Putamen (tissue), 1 donor: ENCODE measurements at regions not wholly inside any gene's neighbourhood (a gene's known extent, or its start where the extent isn't known, plus 50 kb on each side); places are given as distances from the start of the nearest gene placed in this dataset.
"Not testable (repeated sequence)": the region's sequence is repeated elsewhere in the genome, so short reads cannot be mapped to it uniquely, and the experiment has no call there.

Experiments
- DNase-seq: peaks from one replicate; pipeline ENCODE4 v3.0.0-alpha.2; 2016; ENCODE audit warnings: low spot score

DNA sequence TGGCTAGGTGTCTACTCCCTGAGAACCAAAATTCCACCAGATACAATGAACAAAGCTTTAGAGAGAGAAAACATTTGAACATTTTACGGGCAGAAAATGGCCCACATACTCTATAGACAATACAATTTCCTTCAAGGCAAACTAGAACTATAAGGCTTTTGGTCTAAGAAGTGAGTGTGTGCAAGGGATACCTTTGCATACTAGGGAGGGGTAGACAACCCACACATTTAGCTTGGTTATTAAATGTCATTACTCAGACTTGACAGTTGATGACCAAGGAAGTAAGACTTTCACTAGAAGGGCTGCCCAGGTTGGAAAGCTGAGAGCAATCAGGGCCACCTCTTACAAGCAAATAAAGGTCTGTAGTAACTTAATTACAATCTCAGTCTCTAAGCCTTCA lies 64.0 kb upstream of the PLEKHM1 start:
- DNase-seq = not testable (repeated sequence)

DNA sequence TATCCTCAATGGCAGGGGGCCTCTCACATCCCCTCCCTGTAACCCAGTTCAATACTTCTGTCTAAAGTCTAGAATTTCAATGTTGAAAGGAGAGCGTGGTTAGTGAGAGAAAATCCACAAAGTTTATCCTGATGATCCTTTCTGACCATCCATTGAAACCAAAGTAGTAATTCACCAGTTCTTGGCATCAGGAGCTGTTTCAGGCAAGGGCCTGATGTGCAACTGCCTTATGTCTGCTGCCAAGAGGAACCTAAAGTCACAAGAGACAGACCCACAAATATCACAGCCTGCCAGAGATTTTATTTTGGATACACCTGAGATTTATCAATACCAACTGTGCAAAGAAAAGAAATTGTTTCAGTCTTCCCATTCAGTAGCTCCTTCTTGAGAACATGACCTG lies 68.3 kb upstream of the PLEKHM1 start:
- DNase-seq = not testable (repeated sequence)

GRCh38 chr17:45562868-45563267 lies 72.3 kb upstream of the PLEKHM1 start:
- DNase-seq = not testable (repeated sequence)

DNA sequence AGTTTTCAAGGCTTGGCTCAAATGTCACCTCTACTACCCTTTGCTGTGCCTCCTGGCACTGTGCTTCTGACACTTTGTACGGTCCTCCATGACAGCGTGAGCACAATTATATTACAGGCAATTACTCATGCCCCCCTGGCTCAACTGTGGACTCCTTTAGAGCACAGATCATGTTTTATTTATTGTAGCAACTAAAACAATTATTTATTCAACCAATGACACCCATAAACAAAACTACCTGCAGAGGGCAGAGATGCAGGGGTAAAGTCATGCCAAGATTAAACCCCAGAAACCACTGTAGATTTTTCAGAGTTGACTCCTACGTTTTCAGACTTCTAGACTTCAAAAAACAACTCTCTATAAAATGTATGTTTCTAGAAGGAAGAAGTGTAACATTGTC lies 72.8 kb upstream of the PLEKHM1 start:
- DNase-seq = not testable (repeated sequence)

DNA sequence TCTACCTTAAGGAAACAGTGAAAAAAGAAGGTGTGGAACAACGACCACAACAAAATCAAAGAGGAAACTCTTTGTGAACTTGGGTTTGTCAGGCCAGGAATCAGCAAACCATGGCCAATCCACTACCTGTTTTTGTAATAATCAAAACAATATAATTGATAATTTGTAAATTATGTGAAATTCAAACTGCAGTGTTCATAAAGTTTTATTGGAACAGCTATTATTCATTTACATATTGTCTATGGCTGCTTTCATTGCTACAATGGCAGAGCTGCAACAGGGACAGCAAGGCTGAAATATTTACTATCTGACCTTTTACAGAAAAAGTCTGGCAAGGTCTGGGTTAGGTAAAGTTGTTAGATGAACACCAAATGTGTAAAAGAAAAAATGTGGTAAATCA lies 77.8 kb upstream of the PLEKHM1 start:
- DNase-seq = not testable (repeated sequence)

GRCh38 chr17:45573326-45573725 lies 82.8 kb upstream of the PLEKHM1 start:
- not testable (repeated sequence) for DNase-seq

GRCh38 chr17:45573924-45574770 lies 83.6 kb upstream of the PLEKHM1 start:
- DNase-seq = no peak

GRCh38 chr17:45575126-45575885 lies 84.8 kb upstream of the PLEKHM1 start:
- DNase-seq = no peak

DNA sequence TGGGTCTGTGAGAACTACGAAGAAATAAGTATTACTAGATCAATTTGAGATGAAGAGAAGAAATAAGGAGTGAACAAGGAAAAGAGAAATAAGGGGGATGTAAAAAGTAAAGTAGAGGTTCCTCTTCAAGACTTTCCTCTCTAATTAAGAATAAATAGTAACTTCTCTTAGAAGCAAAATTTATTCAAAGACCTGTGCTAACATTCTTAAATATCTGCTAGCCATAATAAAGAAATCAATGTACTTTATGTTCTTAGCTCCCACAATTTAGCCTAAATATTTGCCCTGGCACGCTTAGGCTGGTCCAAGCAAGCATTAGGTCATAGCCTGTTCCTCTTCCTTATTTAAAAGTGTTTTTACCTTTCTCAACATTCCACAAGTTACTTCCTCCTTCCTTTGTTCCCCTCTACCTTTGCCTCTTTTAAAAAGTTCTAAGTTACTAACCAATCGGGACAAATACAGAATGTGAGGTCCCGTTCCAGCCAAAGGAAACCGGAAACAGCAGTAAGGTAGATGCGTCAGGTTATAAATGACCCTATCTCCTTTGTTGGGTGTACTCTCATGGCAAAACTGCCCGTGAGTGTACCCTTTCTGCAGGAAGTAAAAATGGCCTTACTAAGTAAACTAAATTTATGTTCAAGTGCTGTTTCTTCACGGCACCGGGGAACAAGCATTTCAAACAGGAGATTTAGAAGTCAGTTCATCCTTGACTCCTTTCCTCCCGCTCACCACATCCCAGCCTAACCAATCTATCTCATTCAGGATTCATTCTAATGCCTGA lies 86.2 kb upstream of the PLEKHM1 start:
- DNase-seq = not testable (repeated sequence)

DNA sequence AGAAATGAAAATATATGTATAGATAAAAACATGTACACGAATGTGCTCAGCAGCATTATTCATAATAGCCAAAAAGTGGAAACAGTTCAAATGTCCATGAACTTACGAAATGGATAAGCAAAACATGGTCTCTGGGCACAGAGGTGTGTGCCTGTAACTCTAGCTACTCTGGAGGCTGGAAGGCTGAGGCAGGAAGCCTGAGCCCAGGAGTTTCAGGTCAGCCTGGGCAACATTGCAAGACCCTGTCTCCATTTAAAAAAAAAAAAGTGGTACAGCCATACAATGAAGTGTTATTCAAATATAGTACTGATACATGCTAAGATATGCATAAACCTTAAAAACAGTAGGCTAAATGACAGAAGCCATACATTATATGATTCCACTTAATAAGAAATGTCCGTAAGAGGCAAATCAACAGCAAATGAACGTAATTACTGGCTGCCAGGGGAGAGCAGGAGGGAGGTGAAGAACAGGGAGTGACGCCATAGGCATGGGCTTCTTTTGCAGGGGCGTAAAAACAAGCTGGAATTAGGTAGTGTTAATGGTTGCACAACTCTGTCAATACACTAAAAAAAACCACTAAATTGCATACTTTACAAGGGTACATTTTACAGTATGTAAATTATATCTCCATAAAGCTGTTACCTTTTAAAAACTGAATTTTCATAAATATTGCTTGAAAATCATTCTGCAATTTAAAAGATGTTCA lies 87.2 kb upstream of the PLEKHM1 start:
- DNase-seq = no peak

DNA sequence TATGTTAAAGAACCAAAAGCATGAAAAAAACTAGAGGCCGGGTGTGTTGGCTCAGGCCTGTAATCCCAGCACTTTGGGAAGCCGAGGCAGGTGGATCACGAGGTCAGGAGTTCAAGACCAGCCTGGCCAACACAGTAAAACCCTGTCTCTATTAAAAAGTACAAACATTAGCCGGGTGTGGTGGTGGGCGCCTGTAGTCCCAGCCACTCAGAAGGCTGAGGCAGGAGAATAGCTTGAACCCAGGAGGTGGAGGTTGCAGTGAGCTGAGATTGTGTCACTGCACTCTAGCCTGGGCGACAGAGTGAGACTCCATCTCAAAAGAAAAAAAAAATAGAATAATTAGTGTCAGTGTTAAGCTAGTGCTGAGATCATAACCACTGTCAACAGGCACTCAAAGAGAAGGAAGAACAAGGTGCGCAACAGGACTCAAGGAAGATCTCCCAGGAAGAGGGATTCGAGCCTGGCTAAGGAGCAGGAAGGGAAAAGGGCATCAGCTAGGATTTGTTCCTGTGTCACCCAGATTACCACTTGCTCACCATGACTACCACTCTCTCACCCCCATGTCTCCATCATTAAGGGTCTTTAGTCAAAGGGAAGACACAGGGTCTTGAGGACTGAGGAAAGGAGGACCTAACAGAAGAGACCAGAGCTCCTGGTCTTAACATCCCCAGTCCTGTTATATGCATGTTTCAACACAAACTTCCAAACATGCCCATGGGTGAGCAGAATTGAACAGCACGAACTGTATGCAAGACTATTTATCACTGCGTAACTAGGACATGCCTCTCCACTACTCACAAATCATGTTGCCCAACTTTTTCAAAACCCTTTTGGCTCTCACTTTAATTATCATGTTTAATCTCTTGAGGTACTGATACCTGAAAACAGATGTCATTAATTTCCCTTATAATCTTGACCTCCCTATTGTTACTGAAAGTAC lies 88.3 kb upstream of the PLEKHM1 start:
- DNase-seq = no peak

GRCh38 chr17:45579529-45580495 lies 89.3 kb upstream of the PLEKHM1 start:
- no peak for DNase-seq

DNA sequence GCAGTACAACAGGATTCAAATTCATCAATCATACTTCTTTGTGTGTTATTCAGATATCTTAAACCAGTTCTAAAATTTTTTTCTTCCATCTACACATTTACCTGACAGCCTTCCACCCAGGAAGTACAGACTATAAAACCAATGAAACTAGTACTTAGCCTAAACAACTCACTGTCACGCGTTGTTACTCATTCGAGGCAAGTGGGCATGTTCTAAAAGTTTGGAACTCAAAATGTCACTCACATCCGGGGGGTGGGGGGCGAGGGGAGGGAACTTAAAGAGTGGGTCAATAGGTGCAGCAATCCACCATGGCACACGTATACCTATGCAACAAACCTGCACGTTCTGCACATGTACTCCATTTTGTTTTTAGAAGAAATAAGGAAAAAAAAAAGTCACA lies 90.4 kb upstream of the PLEKHM1 start:
- DNase-seq = no peak

GRCh38 chr17:45581860-45582259 lies 91.3 kb upstream of the PLEKHM1 start:
- no peak for DNase-seq

DNA sequence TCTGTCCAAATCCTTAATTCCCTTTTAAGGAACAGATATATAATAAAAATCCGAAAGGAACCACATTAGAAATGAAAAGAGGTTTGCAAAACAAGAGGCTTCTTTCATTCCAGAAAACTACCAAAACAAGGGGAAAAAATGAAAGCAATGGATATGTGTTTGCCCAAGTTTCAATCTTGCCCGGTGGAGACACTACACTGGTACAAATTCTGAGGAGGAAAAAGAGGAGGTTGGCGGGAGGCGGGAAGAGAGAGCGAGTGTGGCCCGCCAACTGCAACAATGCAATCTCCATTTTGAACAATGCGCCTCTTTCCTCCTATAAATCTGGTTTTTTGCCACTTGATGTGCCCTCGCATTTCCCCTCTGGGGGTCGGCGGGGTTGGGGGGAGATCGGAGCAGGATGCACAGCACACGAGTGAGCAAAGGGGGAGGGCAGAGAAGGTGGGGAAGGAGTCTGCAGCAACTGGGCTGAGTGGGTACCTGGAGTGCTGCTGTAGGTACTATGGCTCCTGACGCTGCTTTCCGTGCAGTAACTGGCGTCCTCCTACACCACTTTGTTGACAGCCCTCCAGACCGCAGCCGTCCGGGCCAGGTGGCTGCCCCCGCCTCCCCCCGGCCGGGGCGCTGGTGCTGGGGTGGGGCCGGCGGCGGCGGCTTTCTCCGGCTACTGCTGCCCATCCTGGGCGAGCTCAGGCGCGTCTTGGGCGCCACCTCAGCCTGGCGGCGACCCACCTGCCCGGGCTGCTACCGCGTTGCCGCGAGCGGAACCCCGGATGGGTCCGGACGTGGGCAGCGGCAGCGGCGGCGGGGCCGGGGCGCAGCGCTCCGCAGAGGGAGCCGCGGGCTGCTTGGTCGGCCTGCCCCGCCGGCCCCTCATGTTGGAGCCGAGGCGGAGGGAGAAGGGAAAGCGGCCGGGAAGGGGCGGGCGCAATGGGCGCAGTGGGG lies 93.8 kb upstream of the PLEKHM1 start:
- DNase-seq = peak; percentile 70

GRCh38 chr17:45585037-45585733 lies 94.7 kb upstream of the PLEKHM1 start:
- DNase-seq = peak; percentile 87

- not testable (repeated sequence) for DNase-seq
These were observed 95.5 kb upstream of the PLEKHM1 start for GRCh38 chr17:45585794-45586650.
